Middle frontal gyrus (tissue), 1 donor: ENCODE measurements at regions not wholly inside any gene's neighbourhood (a gene's known extent, or its start where the extent isn't known, plus 50 kb on each side); places are given as distances from the start of the nearest gene placed in this dataset.
"Not testable (repeated sequence)": the region's sequence is repeated elsewhere in the genome, so short reads cannot be mapped to it uniquely, and the experiment has no call there.

Experiments
- DNase-seq: peaks from one replicate; pipeline ENCODE4 v3.0.0-alpha.2; 2015; ENCODE audit warnings: low spot score; ENCODE audit errors: extremely low spot score

- no peak for DNase-seq
Observed at GRCh38 chr7:155377071-155377837, 79.6 kb downstream of the INSIG1 start.

- DNase-seq: no peak
Observed at GRCh38 chr7:155377838-155378579, 79.9 kb upstream of the EN2 start.

DNA sequence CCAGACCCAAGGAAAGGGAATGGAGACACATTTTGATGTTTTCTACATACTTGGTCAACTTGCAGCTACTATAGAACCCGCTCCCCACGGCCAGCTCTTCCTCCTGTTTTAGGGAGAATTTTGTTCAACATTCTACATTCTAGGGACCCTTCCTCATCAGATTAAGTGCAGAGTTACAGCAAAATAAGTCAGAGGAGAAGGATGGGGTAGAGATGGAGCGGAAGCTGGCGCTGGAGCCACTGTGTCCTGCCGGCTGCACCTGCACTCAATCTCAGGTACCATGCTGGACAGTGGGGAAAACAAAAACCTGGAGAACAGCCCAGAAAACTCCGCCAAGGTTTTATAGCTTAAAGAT lies 79.4 kb upstream of the EN2 start:
- DNase-seq: no peak

GRCh38 chr7:155378959-155379871 lies 78.7 kb upstream of the EN2 start:
- DNase-seq: no peak

- DNase-seq: peak; percentile 10
Observed at GRCh38 chr7:155380221-155380861, 77.6 kb upstream of the EN2 start.

DNA sequence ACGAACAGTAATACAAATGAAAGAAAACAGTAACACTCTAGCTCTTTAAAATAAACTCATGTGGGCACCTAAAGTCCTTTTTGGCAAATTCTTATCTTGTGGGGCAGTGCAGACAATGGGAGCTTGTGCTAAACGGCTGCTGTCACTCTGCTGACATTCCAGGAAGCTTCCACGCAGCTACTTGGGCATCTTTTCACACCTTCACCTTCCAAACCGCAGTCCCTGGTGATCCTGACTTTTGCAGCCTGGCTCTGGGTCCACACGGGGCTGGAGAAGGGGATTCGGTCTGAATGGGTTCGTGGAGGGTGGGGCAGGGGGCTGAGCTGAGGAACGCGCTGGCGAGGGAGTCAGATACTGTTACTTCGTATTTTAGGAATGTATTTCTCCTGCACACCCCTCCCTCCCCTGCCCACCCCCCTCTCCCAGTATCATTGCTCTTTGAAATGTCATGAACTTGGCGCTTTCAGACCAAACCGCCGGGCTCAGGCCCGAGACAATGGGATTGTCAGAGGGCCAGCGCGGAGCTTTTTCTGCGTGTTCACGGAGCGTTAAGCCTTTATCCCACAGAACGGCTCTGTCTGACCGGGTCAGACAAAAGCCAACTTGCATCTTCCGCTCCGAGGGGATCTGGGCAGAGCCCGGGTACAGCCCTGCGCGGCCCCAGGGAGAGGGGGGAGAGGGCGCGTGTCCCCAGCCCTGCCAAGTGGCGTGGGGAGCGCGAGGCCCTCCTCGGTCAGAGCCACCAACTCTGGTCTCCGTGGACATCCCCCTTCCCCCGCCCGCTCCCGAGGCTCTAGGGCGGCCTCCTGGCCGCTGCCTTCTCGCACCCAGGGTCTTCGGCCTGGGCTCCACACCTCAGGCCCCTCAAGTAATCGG lies 76.7 kb upstream of the EN2 start:
- DNase-seq: no peak

- DNase-seq: no peak
Observed at GRCh38 chr7:155381852-155382801, 75.8 kb upstream of the EN2 start.

- DNase-seq: no peak
Observed at GRCh38 chr7:155382802-155383171, 75.1 kb upstream of the EN2 start.

DNA sequence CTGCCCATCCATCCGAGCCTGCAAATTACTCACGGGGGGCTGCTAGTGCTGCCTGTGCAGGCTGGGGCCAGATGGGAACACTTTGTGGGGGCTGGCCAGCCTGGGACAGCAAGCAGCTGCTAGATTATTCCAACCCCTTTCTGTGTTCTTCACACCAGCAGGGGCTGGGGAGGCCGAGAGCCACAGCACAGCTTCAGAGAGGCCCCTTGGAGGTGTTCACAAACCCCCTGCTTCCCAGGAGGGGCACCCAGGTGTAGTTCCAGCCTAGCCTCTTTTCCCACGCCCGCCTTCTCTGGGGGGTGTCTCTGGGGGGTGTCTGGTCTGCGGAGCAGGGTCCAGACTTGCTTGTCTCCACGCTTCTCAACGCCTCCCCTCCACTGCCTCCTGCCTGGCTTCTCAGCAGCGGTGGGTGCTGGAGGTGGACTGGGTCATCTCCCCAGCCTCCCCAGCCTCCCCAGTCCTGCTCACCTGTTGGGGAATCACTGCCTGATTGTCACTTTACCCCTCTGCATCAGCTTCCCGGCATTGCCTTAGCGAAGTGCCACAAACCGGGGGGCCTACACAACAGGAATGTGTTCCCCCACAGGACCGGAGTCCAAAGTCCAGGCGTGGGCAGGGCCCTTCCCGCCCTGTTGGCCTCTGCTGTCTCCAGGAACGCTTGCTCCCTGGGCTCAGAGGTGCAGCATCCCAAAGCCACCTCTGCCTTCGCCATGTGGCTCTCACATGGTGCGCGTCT lies 74.0 kb upstream of the EN2 start:
- DNase-seq: no peak

GRCh38 chr7:155384751-155385150 lies 73.2 kb upstream of the EN2 start:
- no peak for DNase-seq

DNA sequence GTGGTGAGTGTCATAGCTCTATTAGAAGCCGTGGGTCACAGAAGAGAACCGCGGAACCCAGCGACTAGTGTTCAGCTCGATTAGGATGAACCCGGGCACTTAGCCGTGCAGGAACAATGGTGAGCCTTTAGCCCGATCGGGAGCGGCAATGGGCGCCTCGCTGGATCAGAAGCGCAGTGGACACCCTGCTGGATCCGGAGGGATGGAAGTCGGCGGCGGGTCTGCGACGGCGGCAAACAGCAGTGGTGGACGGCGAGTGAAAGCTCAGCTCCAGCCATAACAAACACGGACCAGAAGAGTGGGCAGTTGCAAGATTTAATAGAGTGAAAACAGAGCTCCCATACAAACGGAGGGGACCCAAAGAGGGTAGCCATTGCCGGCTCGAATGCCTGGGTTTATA lies 72.7 kb upstream of the EN2 start:
- not testable (repeated sequence) for DNase-seq

DNA sequence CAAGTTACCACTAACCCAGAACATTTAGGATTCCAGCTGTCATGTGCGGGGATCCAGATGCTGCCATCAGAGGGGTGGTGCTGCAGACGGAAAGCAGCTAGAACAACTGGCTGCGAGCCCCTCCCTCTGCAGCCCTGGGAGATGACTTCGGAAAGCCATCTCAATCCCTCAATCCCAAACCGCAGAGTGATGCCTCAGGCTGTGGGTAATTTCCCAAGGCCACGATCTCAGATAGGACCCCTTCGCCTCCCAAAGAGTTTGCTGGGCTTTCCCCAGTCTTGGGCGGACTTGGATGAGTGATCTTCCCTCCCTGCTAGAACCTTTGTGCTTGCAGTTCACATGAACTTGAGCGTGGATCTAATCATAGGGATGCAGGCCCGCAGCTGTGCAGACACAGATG lies 71.3 kb upstream of the EN2 start:
- no peak for DNase-seq

GRCh38 chr7:155387066-155387620 lies 70.8 kb upstream of the EN2 start:
- no peak for DNase-seq

GRCh38 chr7:155388561-155388960 lies 69.4 kb upstream of the EN2 start:
- DNase-seq: no peak

GRCh38 chr7:155391414-155391813 lies 66.5 kb upstream of the EN2 start:
- DNase-seq: no peak

DNA sequence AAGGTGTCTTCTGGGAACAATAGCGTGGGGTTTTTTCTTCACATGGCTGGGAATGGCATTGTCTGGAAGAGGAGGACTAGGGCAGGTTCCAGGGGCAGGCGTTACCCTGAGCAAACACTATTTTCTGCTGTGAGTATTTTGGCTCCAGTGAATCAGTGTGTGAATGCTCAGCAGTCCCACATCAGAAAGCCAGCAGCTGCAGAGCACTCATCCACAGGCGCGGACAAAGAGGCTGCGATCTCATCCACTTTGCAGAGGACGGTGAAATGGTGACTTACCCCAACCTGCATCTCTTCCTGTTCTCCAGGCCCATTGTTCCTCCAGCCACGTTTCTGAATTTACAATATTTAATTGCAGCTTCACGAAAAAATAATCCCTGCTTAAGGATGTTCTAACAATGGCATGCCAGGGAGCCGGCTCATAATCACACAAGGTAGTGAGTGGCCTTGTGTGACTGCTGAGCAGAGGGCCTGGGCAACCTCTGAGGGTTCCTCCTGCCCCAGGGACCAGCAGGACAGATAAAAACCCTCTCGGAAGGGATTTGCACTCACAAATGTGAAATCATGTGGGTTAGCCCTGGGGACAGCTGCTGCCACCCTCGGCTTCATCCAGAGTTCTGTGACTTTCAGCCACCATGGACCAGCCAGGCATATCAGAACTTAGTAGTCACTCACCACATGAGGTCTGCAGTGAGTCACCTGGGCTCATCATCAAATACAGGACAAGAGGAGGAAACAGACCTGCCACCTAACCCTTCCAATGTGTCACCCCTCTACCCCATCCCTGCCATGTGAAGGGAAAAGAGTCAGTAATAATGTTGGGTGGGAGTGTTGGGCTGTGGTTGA lies 65.0 kb upstream of the EN2 start:
- DNase-seq: no peak

- no peak for DNase-seq
Observed at GRCh38 chr7:155394413-155394812, 63.5 kb upstream of the EN2 start.
